Activated B cell treated with CpG ODN at 0.5 μM for 24 hours (primary cell): ENCODE measurements at regions not wholly inside any gene's neighbourhood (a gene's known extent, or its start where the extent isn't known, plus 50 kb on each side); places are given as distances from the start of the nearest gene placed in this dataset.

ENCODE experiments used
- ATAC-seq: fragments of 200-7000 bp; cut with Tn5 transposase; one replicate; pipeline ENCODE4 v1.10.0; 2021; ENCODE audit warnings: low read depth, mild to moderate bottlenecking, moderate library complexity
- CTCF ChIA-PET: fragments of 350-600 bp; sonication (Branson Sonifier 250); formaldehyde crosslinking; loops from one replicate; lab custom pipeline; 2021; ENCODE audit warnings: antibody characterized with exemption; lab: Charles Lee
- POLR2A ChIA-PET: fragments of 350-600 bp; sonication (Branson Sonifier 250); formaldehyde crosslinking; loops from one replicate; lab custom pipeline; 2021; ENCODE audit warnings: antibody characterized with exemption; lab: Charles Lee
- DNase-seq: peaks from one replicate; pipeline ENCODE4 v3.0.0; 2022
- H3K27ac Mint-ChIP-seq: one replicate; pipeline ENCODE4 v1.8.0; 2020; ENCODE audit warnings: mixed read lengths
- H3K27me3 Mint-ChIP-seq: one replicate; pipeline ENCODE4 v1.8.0; 2021; ENCODE audit warnings: mixed read lengths
- H3K36me3 Mint-ChIP-seq: one replicate; pipeline ENCODE4 v1.8.0; 2021; ENCODE audit warnings: low read depth, mixed read lengths
- H3K4me1 Mint-ChIP-seq: one replicate; pipeline ENCODE4 v1.8.0; 2021; ENCODE audit warnings: mixed read lengths
- H3K4me3 Mint-ChIP-seq: one replicate; pipeline ENCODE4 v1.8.0; 2020; ENCODE audit warnings: mild to moderate bottlenecking, mixed read lengths
- H3K9me3 Mint-ChIP-seq: one replicate; pipeline ENCODE4 v1.8.0; 2020; ENCODE audit warnings: mixed read lengths
- intact Hi-C: fragments of 100-400 bp; cut with micrococcal nuclease; formaldehyde crosslinking; loops from one replicate; pipeline ENCODE4 v1.15.1; 2024
- TF ChIP-seq, protein P1 (sequence below): fragments of 200-600 bp; IDR thresholded peaks from one replicate; pipeline ENCODE4 v1.8.0; 2022; ENCODE audit warnings: antibody characterized with exemption, mild to moderate bottlenecking

DNA sequence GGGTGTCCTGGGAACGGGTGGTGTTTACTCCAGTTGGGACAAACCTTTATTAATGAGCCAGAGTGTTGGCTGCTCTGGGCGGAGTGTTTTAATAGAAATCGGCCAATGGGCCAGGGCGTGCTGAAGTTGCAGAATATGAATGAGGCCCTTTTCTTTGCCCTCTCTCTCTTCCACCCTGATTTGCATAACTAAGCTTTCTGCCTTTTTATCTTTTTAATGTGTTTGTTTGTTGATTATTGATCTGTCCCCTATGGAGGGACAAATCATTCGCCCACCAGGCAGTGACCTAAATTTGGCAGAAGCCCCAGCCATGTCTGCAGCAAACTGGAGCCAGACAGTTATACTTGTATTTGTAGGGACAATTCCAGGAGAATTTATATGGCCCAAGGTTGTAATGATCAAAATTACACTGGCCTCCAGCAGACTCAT is 420.9 kb downstream of the PREX1 start:
- CTCF ChIA-PET: no interaction called here
- Mint-ChIP-seq H3K4me1 (no peaks in the 10 kb centered on the region), H3K27ac (no peak overlapping the region), H3K36me3 (no peaks in the 10 kb centered on the region), H3K27me3 (peaks cover 20% of the 10 kb centered on the region), H3K4me3 (no peak overlapping the region), H3K9me3 (no peaks in the 10 kb centered on the region)
- DNase-seq: no peak
- TF ChIP-seq, protein P1, sequence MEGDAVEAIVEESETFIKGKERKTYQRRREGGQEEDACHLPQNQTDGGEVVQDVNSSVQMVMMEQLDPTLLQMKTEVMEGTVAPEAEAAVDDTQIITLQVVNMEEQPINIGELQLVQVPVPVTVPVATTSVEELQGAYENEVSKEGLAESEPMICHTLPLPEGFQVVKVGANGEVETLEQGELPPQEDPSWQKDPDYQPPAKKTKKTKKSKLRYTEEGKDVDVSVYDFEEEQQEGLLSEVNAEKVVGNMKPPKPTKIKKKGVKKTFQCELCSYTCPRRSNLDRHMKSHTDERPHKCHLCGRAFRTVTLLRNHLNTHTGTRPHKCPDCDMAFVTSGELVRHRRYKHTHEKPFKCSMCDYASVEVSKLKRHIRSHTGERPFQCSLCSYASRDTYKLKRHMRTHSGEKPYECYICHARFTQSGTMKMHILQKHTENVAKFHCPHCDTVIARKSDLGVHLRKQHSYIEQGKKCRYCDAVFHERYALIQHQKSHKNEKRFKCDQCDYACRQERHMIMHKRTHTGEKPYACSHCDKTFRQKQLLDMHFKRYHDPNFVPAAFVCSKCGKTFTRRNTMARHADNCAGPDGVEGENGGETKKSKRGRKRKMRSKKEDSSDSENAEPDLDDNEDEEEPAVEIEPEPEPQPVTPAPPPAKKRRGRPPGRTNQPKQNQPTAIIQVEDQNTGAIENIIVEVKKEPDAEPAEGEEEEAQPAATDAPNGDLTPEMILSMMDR: no peak
- POLR2A ChIA-PET: no interaction called here
- no peak for ATAC-seq
- intact Hi-C loops: no loop called here

DNA sequence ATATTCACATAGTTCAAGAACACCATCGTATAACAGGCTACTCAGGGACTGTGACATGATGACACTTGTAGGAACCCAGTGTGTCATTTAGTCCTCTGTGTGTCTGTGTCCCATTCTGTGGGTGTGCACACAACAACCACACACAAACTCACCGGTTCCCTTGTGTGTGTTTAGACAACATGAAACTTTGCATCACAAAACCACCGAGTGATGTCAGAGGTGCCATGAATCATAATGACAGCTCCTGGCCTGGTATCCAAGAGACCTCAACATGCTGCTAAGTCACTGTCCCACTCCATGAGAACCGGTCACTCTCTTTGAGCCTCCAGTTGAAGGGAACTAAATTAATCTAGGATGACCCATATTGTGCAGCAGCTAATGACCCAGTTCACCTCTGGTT is 421.3 kb downstream of the PREX1 start:
- H3K36me3 Mint-ChIP-seq: no peaks in the 10 kb centered on the region
- TF ChIP-seq, protein P1: no peak
- no peak overlapping the region for H3K27ac Mint-ChIP-seq
- no peaks in the 10 kb centered on the region for H3K4me1 Mint-ChIP-seq
- ATAC-seq: no peak
- ChIA-PET CTCF (no interaction called here), POLR2A (no interaction called here)
- DNase-seq: no peak
- no peaks in the 10 kb centered on the region for H3K9me3 Mint-ChIP-seq
- H3K27me3 Mint-ChIP-seq: peaks cover 21% of the 10 kb centered on the region
- H3K4me3 Mint-ChIP-seq: no peak overlapping the region
- intact Hi-C loops: no loop called here

DNA sequence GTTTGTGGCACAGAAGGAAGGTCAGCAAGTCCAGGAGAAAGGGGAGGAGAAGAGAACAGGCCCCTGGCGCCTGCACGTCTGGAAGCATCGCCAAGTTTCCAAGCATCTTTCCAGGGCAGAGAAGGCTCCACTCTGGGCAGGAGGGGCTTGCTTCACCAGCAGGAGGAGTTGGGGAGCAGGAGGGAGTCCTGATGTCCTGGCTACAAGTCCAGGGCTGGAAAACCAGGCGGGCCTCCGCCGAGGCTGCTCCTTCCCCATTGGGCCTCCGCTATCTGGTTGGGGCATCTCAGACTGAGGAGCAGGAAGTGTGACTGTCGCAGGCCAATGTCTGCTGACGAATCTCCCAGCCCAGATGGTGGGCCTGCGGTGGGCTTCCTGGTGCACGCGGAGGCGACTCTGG is 421.9 kb downstream of the PREX1 start:
- no peaks in the 10 kb centered on the region for H3K4me1 Mint-ChIP-seq
- H3K4me3 Mint-ChIP-seq: no peak overlapping the region
- peaks cover 23% of the 10 kb centered on the region for H3K27me3 Mint-ChIP-seq
- no peak for DNase-seq
- TF ChIP-seq, protein P1: no peak
- ChIA-PET POLR2A (no interaction called here), CTCF (no interaction called here)
- intact Hi-C loops: no loop called here
- H3K27ac Mint-ChIP-seq: no peak overlapping the region
- no peaks in the 10 kb centered on the region for H3K36me3 Mint-ChIP-seq
- H3K9me3 Mint-ChIP-seq: no peaks in the 10 kb centered on the region
- ATAC-seq: no peak

DNA sequence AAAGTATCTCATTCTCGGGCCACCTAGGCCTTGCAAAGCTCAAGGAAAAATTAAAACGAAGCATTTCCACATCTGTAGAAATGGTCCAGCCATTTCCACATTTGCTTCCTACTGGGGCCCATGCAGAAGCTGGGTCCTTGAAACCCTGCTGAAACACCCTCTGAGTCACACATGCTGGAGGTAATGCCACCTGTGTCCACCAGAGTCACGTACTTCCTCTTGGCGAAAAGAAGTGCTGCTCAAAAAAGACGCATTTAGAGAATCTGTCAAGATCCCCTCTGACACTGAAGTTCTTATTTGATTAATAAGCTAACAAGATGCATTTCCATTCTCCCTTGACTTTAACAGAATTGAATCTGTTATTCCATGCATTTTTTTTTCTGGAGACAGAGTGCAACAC is 423.2 kb downstream of the PREX1 start:
- H3K27ac Mint-ChIP-seq: no peak overlapping the region
- H3K36me3 Mint-ChIP-seq: no peaks in the 10 kb centered on the region
- peaks cover 26% of the 10 kb centered on the region for H3K27me3 Mint-ChIP-seq
- DNase-seq (no peak), ATAC-seq (no peak)
- intact Hi-C loops: no loop called here
- TF ChIP-seq, protein P1: no peak
- H3K9me3 Mint-ChIP-seq: no peaks in the 10 kb centered on the region
- POLR2A ChIA-PET: no interaction called here
- CTCF ChIA-PET: no interaction called here
- H3K4me1 Mint-ChIP-seq: no peaks in the 10 kb centered on the region
- H3K4me3 Mint-ChIP-seq: no peak overlapping the region

DNA sequence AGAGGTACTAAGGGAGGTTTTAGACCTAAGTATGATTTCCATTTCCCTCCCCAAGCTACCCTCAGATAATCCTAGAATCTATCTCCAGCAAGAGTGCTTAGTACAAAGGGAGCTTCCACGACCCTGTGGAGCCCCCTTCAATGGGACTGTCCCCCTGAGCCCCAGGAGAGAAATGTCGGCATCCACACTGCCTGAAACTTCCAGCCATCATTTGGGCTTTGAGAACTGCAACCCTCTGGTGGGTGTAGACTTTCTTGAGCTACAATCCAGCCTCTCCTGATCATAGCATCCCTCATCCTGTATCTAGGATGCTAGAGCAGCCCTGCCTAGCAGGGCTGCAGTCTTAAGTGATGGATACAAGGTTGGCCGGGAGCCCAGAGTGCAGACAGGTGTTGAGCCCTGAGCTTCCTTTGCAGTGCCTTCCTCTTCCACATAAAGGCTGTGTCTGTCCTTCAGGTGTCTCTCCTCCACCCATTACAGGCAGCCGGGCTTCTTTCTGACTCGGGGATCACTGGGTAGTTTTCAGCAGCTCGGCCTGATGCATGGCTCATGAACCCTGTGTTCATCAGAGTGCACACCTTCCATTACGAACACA is 424.5 kb downstream of the PREX1 start:
- CTCF ChIA-PET: no interaction called here
- POLR2A ChIA-PET: no interaction called here
- DNase-seq (no peak), ATAC-seq (no peak)
- H3K4me3 Mint-ChIP-seq: no peak overlapping the region
- TF ChIP-seq, protein P1: no peak
- no peaks in the 10 kb centered on the region for H3K9me3 Mint-ChIP-seq
- no peak overlapping the region for H3K27ac Mint-ChIP-seq
- H3K4me1 Mint-ChIP-seq: no peaks in the 10 kb centered on the region
- peaks cover 21% of the 10 kb centered on the region for H3K27me3 Mint-ChIP-seq
- no peaks in the 10 kb centered on the region for H3K36me3 Mint-ChIP-seq
- intact Hi-C loops: no loop called here
